ENCODE measurements at regions not wholly inside any gene's neighbourhood (a gene's known extent, or its start where the extent isn't known, plus 50 kb on each side); places are given as distances from the start of the nearest gene placed in this dataset.

- DNase-seq (ENCODE audit: extremely low read depth, low read depth): no peak
- H3K4me3 ChIP-seq (replicated peaks; ENCODE audit: low read depth, low read length): no peak overlapping the region
- no peak for TF ChIP-seq CTCF (IDR thresholded peaks at IDR 0.05; ENCODE audit: low read depth, low read length, missing control alignments)
Measured at GRCh38 chr9:2377117-2377516, 244.5 kb upstream of the VLDLR start.

GRCh38 chr9:2377834-2378233, 243.8 kb upstream of the VLDLR start:
- no peak for DNase-seq (ENCODE audit: extremely low read depth, low read depth)
- no peak for TF ChIP-seq CTCF (IDR thresholded peaks at IDR 0.05; ENCODE audit: low read depth, low read length, missing control alignments)
- H3K4me3 ChIP-seq (replicated peaks; ENCODE audit: low read depth, low read length): no peak overlapping the region

GRCh38 chr9:2378266-2378665, 243.3 kb upstream of the VLDLR start:
- H3K4me3 ChIP-seq (replicated peaks; ENCODE audit: low read depth, low read length): no peak overlapping the region
- no peak for DNase-seq (ENCODE audit: extremely low read depth, low read depth)
- no peak for TF ChIP-seq CTCF (IDR thresholded peaks at IDR 0.05; ENCODE audit: low read depth, low read length, missing control alignments)

- TF ChIP-seq CTCF (IDR thresholded peaks at IDR 0.05; ENCODE audit: low read depth, low read length, missing control alignments): no peak
- H3K4me3 ChIP-seq (replicated peaks; ENCODE audit: low read depth, low read length): no peak overlapping the region
- no peak for DNase-seq (ENCODE audit: extremely low read depth, low read depth)
Measured at GRCh38 chr9:2378816-2379215, 242.8 kb upstream of the VLDLR start.

GRCh38 chr9:2384741-2385140, 236.8 kb upstream of the VLDLR start:
- no peak overlapping the region for H3K4me3 ChIP-seq (replicated peaks; ENCODE audit: low read depth, low read length)
- TF ChIP-seq CTCF (IDR thresholded peaks at IDR 0.05; ENCODE audit: low read depth, low read length, missing control alignments): no peak
- no peak for DNase-seq (ENCODE audit: extremely low read depth, low read depth)

- no peak for TF ChIP-seq CTCF (IDR thresholded peaks at IDR 0.05; ENCODE audit: low read depth, low read length, missing control alignments)
- no peak overlapping the region for H3K4me3 ChIP-seq (replicated peaks; ENCODE audit: low read depth, low read length)
- no peak for DNase-seq (ENCODE audit: extremely low read depth, low read depth)
Measured at GRCh38 chr9:2385746-2386145, 235.8 kb upstream of the VLDLR start.

- no peak for DNase-seq (ENCODE audit: extremely low read depth, low read depth)
- TF ChIP-seq CTCF (IDR thresholded peaks at IDR 0.05; ENCODE audit: low read depth, low read length, missing control alignments): no peak
- H3K4me3 ChIP-seq (replicated peaks; ENCODE audit: low read depth, low read length): no peak overlapping the region
Measured at GRCh38 chr9:2386566-2386965, 235.0 kb upstream of the VLDLR start.
